H9 (cell line): ENCODE measurements at regions not wholly inside any gene's neighbourhood (a gene's known extent, or its start where the extent isn't known, plus 50 kb on each side); places are given as distances from the start of the nearest gene placed in this dataset.

Experiments used
- DNase-seq: peaks from one replicate; pipeline ENCODE4 v3.0.0-alpha.2; 2017
- H2AFZ ChIP-seq: one replicate; pipeline ENCODE4 v1.6.1; 2013; ENCODE audit warnings: mild to moderate bottlenecking, low read length, control low read depth, moderate library complexity
- H2AK5ac ChIP-seq: 2 replicates; pipeline ENCODE4 v1.6.1; 2013; ENCODE audit warnings: low read length, control low read depth, mixed read lengths; ENCODE audit not compliant: insufficient read length
- H2BK120ac ChIP-seq: one replicate; pipeline ENCODE4 v1.6.1; 2013; ENCODE audit warnings: low read depth, mild to moderate bottlenecking, low read length, control low read depth, inconsistent platforms; ENCODE audit not compliant: poor library complexity, severe bottlenecking
- H2BK12ac ChIP-seq: 2 replicates; pipeline ENCODE4 v1.6.1; 2013; ENCODE audit warnings: low read length, control low read depth, mixed read lengths, low read depth; ENCODE audit not compliant: insufficient read length
- H2BK15ac ChIP-seq: 2 replicates; pipeline ENCODE4 v1.6.1; 2013; ENCODE audit warnings: low read depth, low read length, control low read depth
- H2BK20ac ChIP-seq: one replicate; pipeline ENCODE4 v1.6.1; 2013; ENCODE audit warnings: low read depth, mild to moderate bottlenecking, low read length, control low read depth, inconsistent platforms; ENCODE audit not compliant: poor library complexity, severe bottlenecking
- H2BK5ac ChIP-seq: 2 replicates; pipeline ENCODE4 v1.6.1; 2013; ENCODE audit warnings: low read length, control low read depth, mixed read lengths; ENCODE audit not compliant: insufficient read length
- H3K14ac ChIP-seq: 2 replicates; pipeline ENCODE4 v1.6.1; 2013; ENCODE audit warnings: low read length, control low read depth; ENCODE audit not compliant: insufficient read depth
- H3K18ac ChIP-seq: 2 replicates; pipeline ENCODE4 v1.6.1; 2013; ENCODE audit warnings: low read depth, mild to moderate bottlenecking, mixed read lengths, low read length, control low read depth; ENCODE audit not compliant: insufficient read length
- H3K23ac ChIP-seq: 2 replicates; pipeline ENCODE4 v1.6.1; 2013; ENCODE audit warnings: low read length, control low read depth, mixed read lengths, low read depth; ENCODE audit not compliant: insufficient read length
- H3K23me2 ChIP-seq: 2 replicates; pipeline ENCODE4 v1.6.1; 2013; ENCODE audit warnings: low read depth, mild to moderate bottlenecking, mixed read lengths, low read length, control low read depth; ENCODE audit not compliant: insufficient read length, poor library complexity, severe bottlenecking
- H3K27ac ChIP-seq: 2 replicates; pipeline ENCODE4 v1.5.1; 2013; ENCODE audit warnings: low read length, control low read depth, mixed read lengths, low read depth; ENCODE audit not compliant: insufficient read length
- H3K27me3 ChIP-seq: 2 replicates; pipeline ENCODE4 v1.6.1; 2013; ENCODE audit warnings: low read length, control low read depth, inconsistent platforms; ENCODE audit not compliant: insufficient read depth
- H3K4ac ChIP-seq: 2 replicates; pipeline ENCODE4 v1.6.1; 2013; ENCODE audit warnings: low read depth, mild to moderate bottlenecking, control low read depth, inconsistent platforms, low read length, moderate library complexity
- H3K4me1 ChIP-seq: 2 replicates; pipeline ENCODE4 v1.6.1; 2013; ENCODE audit warnings: low read length, control low read depth, inconsistent platforms; ENCODE audit not compliant: insufficient read depth
- H3K4me2 ChIP-seq: 2 replicates; pipeline ENCODE4 v1.6.1; 2013; ENCODE audit warnings: low read length, control low read depth, mixed read lengths; ENCODE audit not compliant: insufficient read length, insufficient read depth
- H3K56ac ChIP-seq: 2 replicates; pipeline ENCODE4 v1.6.1; 2013; ENCODE audit warnings: low read depth, mild to moderate bottlenecking, mixed read lengths, low read length, control low read depth; ENCODE audit not compliant: insufficient read length
- H3K79me1 ChIP-seq: 2 replicates; pipeline ENCODE4 v1.6.1; 2013; ENCODE audit warnings: low read depth, mild to moderate bottlenecking, moderate library complexity, low read length, control low read depth, inconsistent platforms; ENCODE audit not compliant: insufficient read depth, poor library complexity, severe bottlenecking
- H3K79me2 ChIP-seq: 2 replicates; pipeline ENCODE4 v1.6.1; 2013; ENCODE audit warnings: low read length, control low read depth, inconsistent platforms; ENCODE audit not compliant: insufficient read depth
- H3K9ac ChIP-seq: 2 replicates; pipeline ENCODE4 v1.6.1; 2013; ENCODE audit warnings: low read length, control low read depth, mixed read lengths; ENCODE audit not compliant: insufficient read length; ENCODE audit errors: extremely low read depth
- H3K9me3 ChIP-seq: one replicate; pipeline ENCODE4 v1.6.1; 2013; ENCODE audit warnings: low read depth, low read length, inconsistent platforms; ENCODE audit not compliant: control insufficient read depth
- H3T11ph ChIP-seq: one replicate; pipeline ENCODE4 v1.6.1; 2013; ENCODE audit warnings: mild to moderate bottlenecking, low read length, control low read depth, inconsistent platforms
- H4K20me1 ChIP-seq: one replicate; pipeline ENCODE4 v1.6.1; 2013; ENCODE audit not compliant: control insufficient read depth, insufficient read length, insufficient read depth
- H4K5ac ChIP-seq: 2 replicates; pipeline ENCODE4 v1.6.1; 2013; ENCODE audit warnings: low read depth, mild to moderate bottlenecking, mixed read lengths, low read length, control low read depth; ENCODE audit not compliant: insufficient read length
- H4K8ac ChIP-seq: replicated peaks from 2 replicates; pipeline ENCODE4 v1.6.1; 2013; ENCODE audit warnings: low read length, control low read depth, mixed read lengths, low read depth; ENCODE audit not compliant: insufficient read length
- H4K91ac ChIP-seq: 2 replicates; pipeline ENCODE4 v1.6.1; 2013; ENCODE audit warnings: low read depth, mild to moderate bottlenecking, moderate library complexity, mixed read lengths, low read length, control low read depth; ENCODE audit not compliant: insufficient read length
- H3K27ac Mint-ChIP-seq, 3 experiments: 2 replicates in 2 of 3; 3 replicates in 1 of 3; pipeline ENCODE4 v1.8.0; 2020 to 2021; ENCODE audit warnings: mixed read lengths in 3 of 3, mild to moderate bottlenecking in 1 of 3, moderate library complexity in 1 of 3
- H3K27me3 Mint-ChIP-seq: 2 replicates; pipeline ENCODE4 v1.8.0; 2021; ENCODE audit warnings: low read depth, mild to moderate bottlenecking, moderate library complexity, mixed read lengths
- H3K36me3 Mint-ChIP-seq, 3 experiments: 2 replicates in 2 of 3; 3 replicates in 1 of 3; pipeline ENCODE4 v1.8.0; 2020 to 2021; ENCODE audit warnings: low read depth in 3 of 3, mixed read lengths in 3 of 3; ENCODE audit not compliant: insufficient read depth in 1 of 3
- H3K4me1 Mint-ChIP-seq, 2 experiments: 2 replicates each; pipeline ENCODE4 v1.8.0; 2020; ENCODE audit warnings: mixed read lengths in 2 of 2
- H3K4me3 Mint-ChIP-seq, 2 experiments: 2 replicates in 1 of 2; 3 replicates in 1 of 2; pipeline ENCODE4 v1.8.0; 2020 to 2021; ENCODE audit warnings: mild to moderate bottlenecking in 2 of 2, mixed read lengths in 2 of 2, moderate library complexity in 1 of 2
- H3K9me3 Mint-ChIP-seq, 2 experiments: 2 replicates in 1 of 2; 3 replicates in 1 of 2; pipeline ENCODE4 v1.8.0; 2020; ENCODE audit warnings: mild to moderate bottlenecking in 2 of 2, mixed read lengths in 2 of 2, moderate library complexity in 1 of 2
- CTCF ChIP-seq: fragments of 200-600 bp; sonication (generic); conservative IDR thresholded peaks from 3 replicates; pipeline ENCODE4 v1.8.0; 2021; ENCODE audit warnings: antibody characterized with exemption, mild to moderate bottlenecking
- WGBS: extraction: QIAGEN DNeasy Blood & Tissue Kit; methylation state at CpG from one replicate; pipeline ENCODE4 v1.1.7; 2013; ENCODE audit warnings: missing lambda C conversion rate, low lambda C conversion rate, mixed read lengths; ENCODE audit not compliant: insufficient read length; ENCODE audit errors: extremely low coverage; 5-methylcytosine and 5-hydroxymethylcytosine counted together

GRCh38 chr14:42143114-42143513 is 536.4 kb downstream of the LRFN5 start:
- H3K9me3 Mint-ChIP-seq: peaks cover 0 to 5% of the 10 kb centered on the region in 2 experiments; a peak in 1 of 5 replicates
- H3K4me1 Mint-ChIP-seq: no peaks in the 10 kb centered on the region
- no peak overlapping the region for H3K14ac ChIP-seq
- H3K9ac ChIP-seq: no peak overlapping the region
- H3K9me3 ChIP-seq: no peaks in the 10 kb centered on the region
- no peak overlapping the region for H2BK15ac ChIP-seq
- H3K56ac ChIP-seq: no peak overlapping the region
- no peak overlapping the region for H3K23ac ChIP-seq
- no peak for TF ChIP-seq CTCF
- no peak overlapping the region for H3K27ac ChIP-seq
- no peak overlapping the region for H3K4me2 ChIP-seq
- no peaks in the 10 kb centered on the region for H3K4me1 ChIP-seq
- no peak overlapping the region for H2BK120ac ChIP-seq
- H3K79me2 ChIP-seq: no peaks in the 10 kb centered on the region
- no peak overlapping the region for H2BK12ac ChIP-seq
- H3K4ac ChIP-seq: no peak overlapping the region
- H2BK5ac ChIP-seq: no peak overlapping the region
- no peak overlapping the region for H3K27ac Mint-ChIP-seq
- no peaks in the 10 kb centered on the region for H3K23me2 ChIP-seq
- H3K18ac ChIP-seq: no peak overlapping the region
- H2AFZ ChIP-seq: no peak overlapping the region
- no peaks in the 10 kb centered on the region for H3K36me3 Mint-ChIP-seq
- H3K27me3 Mint-ChIP-seq: no peaks in the 10 kb centered on the region
- no peak overlapping the region for H2BK20ac ChIP-seq
- no peak overlapping the region for H4K91ac ChIP-seq
- H4K8ac ChIP-seq: no peak overlapping the region
- no peak overlapping the region for H3T11ph ChIP-seq
- no peak overlapping the region for H2AK5ac ChIP-seq
- no peaks in the 10 kb centered on the region for H4K20me1 ChIP-seq
- H3K4me3 Mint-ChIP-seq: no peak overlapping the region
- no CpG with 5 or more reads among the region's 2 CpGs for WGBS
- H3K27me3 ChIP-seq: no peaks in the 10 kb centered on the region
- DNase-seq: no peak
- no peak overlapping the region for H4K5ac ChIP-seq
- no peaks in the 10 kb centered on the region for H3K79me1 ChIP-seq
